Pons (tissue), 1 donor: ENCODE measurements at regions not wholly inside any gene's neighbourhood (a gene's known extent, or its start where the extent isn't known, plus 50 kb on each side); places are given as distances from the start of the nearest gene placed in this dataset.

Experiments
- DNase-seq: peaks from one replicate; pipeline ENCODE4 v3.0.0-alpha.2; 2016; ENCODE audit warnings: low spot score

DNA sequence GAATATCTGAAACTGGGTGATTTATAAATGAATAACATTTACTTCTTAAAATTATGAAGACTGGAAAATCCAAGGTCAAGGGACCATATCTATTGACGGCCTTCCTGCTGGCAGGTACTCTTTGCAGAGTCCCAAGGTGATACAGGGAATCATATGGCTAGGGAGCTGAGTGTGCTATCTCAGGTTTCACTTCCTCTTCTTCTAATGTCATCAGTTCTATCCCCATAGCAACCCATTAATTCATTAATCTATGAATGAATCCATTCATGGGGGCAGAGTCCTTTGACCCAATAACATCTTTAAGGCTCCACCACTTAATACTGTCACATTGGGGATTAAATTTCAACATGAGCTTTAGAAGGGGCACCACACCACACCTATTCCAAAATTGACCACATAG, 772.0 kb downstream of the HACE1 start:
- no peak for DNase-seq

GRCh38 chr6:104068281-104068680, 791.4 kb downstream of the HACE1 start:
- DNase-seq: no peak

- no peak for DNase-seq
These were observed 794.8 kb downstream of the HACE1 start for GRCh38 chr6:104064876-104065275.

GRCh38 chr6:104050455-104050854, 809.3 kb downstream of the HACE1 start:
- no peak for DNase-seq

DNA sequence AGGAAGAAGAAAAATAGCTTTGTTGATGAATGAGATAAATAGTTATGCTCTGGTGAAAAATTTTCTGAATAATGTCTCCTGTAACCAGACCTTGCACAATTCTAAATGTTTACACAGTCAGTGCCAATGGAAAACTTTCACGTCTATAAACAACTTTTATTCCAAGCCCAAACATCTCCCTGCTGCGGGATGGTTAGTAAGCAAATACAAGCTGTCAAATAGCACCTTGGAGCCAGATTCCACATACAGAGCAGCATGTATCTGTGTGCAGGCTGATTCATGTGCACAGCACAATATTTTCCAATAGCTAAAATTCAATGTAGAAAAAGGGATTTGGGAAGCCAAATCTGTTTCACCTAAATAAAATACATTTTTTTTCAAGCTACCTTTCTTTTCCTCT, 813.3 kb downstream of the HACE1 start:
- DNase-seq: no peak

- no peak for DNase-seq
These were observed 828.4 kb downstream of the HACE1 start for GRCh38 chr6:104031346-104031745.

DNA sequence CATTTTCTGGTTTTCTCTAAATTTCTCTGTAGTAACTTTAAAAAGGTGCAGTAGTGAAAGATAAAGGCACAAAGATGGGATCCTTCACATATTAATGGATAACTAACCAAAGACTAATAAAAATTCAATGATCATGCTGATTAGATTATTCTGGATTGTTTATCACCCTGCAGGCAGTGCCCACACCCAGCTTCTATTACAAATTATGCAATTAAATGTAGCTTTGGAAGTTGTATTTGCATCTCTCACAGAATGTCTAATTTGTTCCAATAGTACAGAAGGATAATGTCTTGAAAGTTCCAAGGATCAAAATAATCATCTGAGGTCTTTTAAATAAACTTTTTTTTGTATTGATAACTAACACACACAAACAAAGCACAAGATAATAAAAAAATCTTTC, 837.6 kb downstream of the HACE1 start:
- no peak for DNase-seq

DNA sequence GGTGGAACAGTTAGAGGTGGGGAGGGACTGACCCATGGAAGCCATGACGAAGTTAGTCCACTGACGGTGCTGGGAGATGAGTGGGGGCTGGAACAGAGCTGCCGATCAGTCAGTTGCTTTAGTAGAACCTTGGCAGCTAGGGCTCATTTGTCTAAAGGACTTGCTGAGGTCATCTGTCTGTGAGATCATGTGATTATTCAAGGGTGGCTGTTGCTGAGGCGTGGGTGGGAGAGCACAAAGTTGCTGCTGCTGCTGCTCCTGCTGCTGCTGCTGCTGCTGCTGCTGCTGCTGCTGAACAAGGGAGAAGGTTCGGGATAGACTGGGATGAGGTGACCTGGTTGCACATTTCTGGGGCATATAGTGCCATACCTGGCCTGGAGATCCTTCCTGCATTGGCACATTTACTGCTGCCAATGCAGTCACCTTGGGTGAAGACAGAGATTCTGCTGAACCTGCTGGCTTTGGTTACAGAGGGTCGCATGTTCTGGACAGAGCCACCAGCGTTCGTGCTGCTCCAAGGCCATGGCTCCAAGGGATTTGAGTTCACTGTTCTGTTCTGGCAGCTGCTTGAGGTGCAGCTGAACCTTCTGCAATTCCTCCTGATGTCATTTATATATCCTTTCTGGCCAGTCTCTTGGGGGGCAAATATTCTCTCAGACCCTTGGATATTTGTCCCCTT, 840.5 kb downstream of the HACE1 start:
- no peak for DNase-seq

GRCh38 chr6:104017410-104018381, 842.0 kb downstream of the HACE1 start:
- DNase-seq: no peak

DNA sequence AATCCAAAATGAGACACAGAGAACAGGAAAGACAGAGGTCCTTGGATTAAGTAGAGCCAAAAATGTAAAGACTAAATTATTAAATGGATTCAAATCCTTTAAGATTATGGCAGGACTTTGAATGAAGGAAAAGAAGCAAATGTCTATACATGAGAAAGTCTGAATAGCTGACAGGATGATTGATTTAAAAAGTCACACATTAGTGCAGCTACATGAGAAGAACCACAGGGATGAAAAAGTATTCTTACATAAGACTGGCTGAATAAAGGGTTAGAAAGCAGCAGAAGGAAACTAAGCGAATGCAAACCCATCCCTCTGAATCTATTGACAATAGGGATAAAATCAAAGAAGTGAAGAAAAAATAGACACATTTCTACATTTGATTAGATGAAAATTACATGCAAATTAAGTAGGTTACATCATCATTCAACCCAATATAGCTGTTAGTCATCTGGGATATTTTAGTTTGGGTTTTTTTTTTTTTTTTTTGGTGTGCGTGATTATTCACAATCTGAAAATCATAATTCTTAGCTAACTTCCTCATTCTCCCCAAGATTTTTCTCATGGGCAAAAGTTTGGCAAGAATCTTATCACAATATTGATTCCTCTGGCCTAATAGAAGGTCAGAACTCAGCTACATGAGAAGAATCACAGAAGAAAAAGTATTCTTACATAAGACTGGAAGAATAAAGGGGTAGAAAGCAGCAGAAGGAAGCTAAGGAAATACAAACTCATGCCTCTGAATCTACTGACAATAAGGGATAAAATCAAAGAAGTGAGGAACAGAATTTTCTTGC, 845.4 kb downstream of the HACE1 start:
- no peak for DNase-seq

GRCh38 chr6:104013312-104013971, 846.3 kb downstream of the HACE1 start:
- no peak for DNase-seq

GRCh38 chr6:104010897-104011296, 848.8 kb downstream of the HACE1 start:
- DNase-seq: no peak

GRCh38 chr6:104003803-104004516, 855.8 kb downstream of the HACE1 start:
- no peak for DNase-seq

- no peak for DNase-seq
These were observed 864.1 kb downstream of the HACE1 start for GRCh38 chr6:103995571-103995970.

GRCh38 chr6:103983860-103984259, 875.9 kb downstream of the HACE1 start:
- DNase-seq: no peak

GRCh38 chr6:103983011-103983410, 876.7 kb downstream of the HACE1 start:
- DNase-seq: no peak

- no peak for DNase-seq
These were observed 877.1 kb downstream of the HACE1 start for GRCh38 chr6:103982574-103982973.

- DNase-seq: no peak
These were observed 880.4 kb downstream of the HACE1 start for GRCh38 chr6:103979308-103979707.

- DNase-seq: no peak
These were observed 922.3 kb downstream of the HACE1 start for GRCh38 chr6:103937389-103937788.

GRCh38 chr6:103925317-103925716, 934.4 kb downstream of the HACE1 start:
- DNase-seq: no peak

DNA sequence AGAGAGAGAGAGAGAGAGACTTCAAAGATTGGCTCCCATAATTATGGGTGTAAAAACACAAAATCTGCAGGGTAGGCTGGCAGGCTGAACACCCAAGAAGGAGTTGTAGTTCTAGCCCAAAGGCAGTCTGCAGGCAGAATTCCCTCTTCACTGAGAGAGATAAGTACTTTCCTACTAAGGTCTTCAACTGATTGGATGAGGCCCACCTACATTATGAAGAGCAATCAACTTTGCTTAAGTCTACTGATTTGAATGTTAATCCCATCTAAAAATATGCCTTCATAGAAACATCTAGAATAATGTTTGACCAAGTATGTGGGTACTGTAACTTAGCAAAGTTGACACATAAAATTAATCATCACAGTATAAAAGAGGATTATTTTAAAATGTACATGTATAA, 949.7 kb downstream of the HACE1 start:
- DNase-seq: no peak
